H1 (cell line): ENCODE measurements at regions not wholly inside any gene's neighbourhood (a gene's known extent, or its start where the extent isn't known, plus 50 kb on each side); places are given as distances from the start of the nearest gene placed in this dataset.

Source experiments
- SRF ChIP-seq: IDR thresholded peaks from 2 replicates; pipeline ENCODE4 v1.6.1; 2011; ENCODE audit warnings: mild to moderate bottlenecking, low read depth, low read length, moderate library complexity
- TF ChIP-seq, protein P1 (sequence below): IDR thresholded peaks from 2 replicates; pipeline ENCODE4 v1.6.1; 2012; ENCODE audit warnings: low read length, inconsistent platforms
- TF ChIP-seq, protein P2 (sequence below): IDR thresholded peaks from 2 replicates; pipeline ENCODE4 v1.6.1; 2012; ENCODE audit warnings: inconsistent platforms

- TF ChIP-seq, protein P1, sequence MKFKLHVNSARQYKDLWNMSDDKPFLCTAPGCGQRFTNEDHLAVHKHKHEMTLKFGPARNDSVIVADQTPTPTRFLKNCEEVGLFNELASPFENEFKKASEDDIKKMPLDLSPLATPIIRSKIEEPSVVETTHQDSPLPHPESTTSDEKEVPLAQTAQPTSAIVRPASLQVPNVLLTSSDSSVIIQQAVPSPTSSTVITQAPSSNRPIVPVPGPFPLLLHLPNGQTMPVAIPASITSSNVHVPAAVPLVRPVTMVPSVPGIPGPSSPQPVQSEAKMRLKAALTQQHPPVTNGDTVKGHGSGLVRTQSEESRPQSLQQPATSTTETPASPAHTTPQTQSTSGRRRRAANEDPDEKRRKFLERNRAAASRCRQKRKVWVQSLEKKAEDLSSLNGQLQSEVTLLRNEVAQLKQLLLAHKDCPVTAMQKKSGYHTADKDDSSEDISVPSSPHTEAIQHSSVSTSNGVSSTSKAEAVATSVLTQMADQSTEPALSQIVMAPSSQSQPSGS, result no peak
- TF ChIP-seq, protein P2, sequence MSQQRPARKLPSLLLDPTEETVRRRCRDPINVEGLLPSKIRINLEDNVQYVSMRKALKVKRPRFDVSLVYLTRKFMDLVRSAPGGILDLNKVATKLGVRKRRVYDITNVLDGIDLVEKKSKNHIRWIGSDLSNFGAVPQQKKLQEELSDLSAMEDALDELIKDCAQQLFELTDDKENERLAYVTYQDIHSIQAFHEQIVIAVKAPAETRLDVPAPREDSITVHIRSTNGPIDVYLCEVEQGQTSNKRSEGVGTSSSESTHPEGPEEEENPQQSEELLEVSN, result no peak
- no peak for TF ChIP-seq SRF
Measured at GRCh38 chr16:62963846-62964245, 927.6 kb upstream of the CDH8 start (continued).
